HEK293 (cell line): ENCODE measurements at regions not wholly inside any gene's neighbourhood (a gene's known extent, or its start where the extent isn't known, plus 50 kb on each side); places are given as distances from the start of the nearest gene placed in this dataset.

Experiments
- CTCF ChIA-PET: fragments of 350-600 bp; formaldehyde crosslinking; extraction: SDS; loops from one replicate; lab custom pipeline; 2021; ENCODE audit warnings: antibody characterized with exemption; lab: Yijun Ruan, JAX
- POLR2A ChIA-PET: fragments of 300-600 bp; formaldehyde crosslinking; extraction: SDS; loops from one replicate; lab custom pipeline; 2020; ENCODE audit warnings: antibody characterized with exemption, inconsistent platforms; lab: Yijun Ruan, JAX
- H3K27ac ChIP-seq: fragments of 200-500 bp; sonication (Bioruptor generic); 2 replicates; pipeline ENCODE4 v1.5.1; 2014; ENCODE audit warnings: low read depth, low read length, control low read depth, inconsistent platforms; ENCODE audit errors: extremely low read depth
- H3K36me3 ChIP-seq, 2 experiments: fragments of 200-500 bp in 1 of 2; sonication (Bioruptor generic) in 1 of 2; 1 replicate in 1 of 2; 2 replicates in 1 of 2; pipeline ENCODE4 v1.5.1; 2014 to 2017; ENCODE audit warnings: inconsistent platforms in 2 of 2, low read length in 2 of 2; ENCODE audit not compliant: control insufficient read depth in 2 of 2, insufficient read depth in 1 of 2
- H3K4me1 ChIP-seq: fragments of 200-500 bp; sonication (Bioruptor generic); 2 replicates; pipeline ENCODE4 v1.5.1; 2014; ENCODE audit warnings: mild to moderate bottlenecking, low read length, inconsistent platforms; ENCODE audit not compliant: control insufficient read depth, insufficient read depth
- H3K4me3 ChIP-seq: 2 replicates; pipeline ENCODE4 v1.5.1; 2011; ENCODE audit warnings: low read depth, mild to moderate bottlenecking, control low read depth, low read length, moderate library complexity
- H3K9me3 ChIP-seq: fragments of 200-500 bp; sonication (Bioruptor generic); 2 replicates; pipeline ENCODE4 v1.5.1; 2014; ENCODE audit warnings: low read depth, low read length, inconsistent platforms; ENCODE audit not compliant: control insufficient read depth, insufficient read depth
- AEBP2 ChIP-seq: fragments of 450-650 bp; formaldehyde crosslinking; IDR thresholded peaks from 2 replicates; pipeline ENCODE4 v1.5.1; 2016; ENCODE audit warnings: missing biosample characterization, missing genetic modification characterization, borderline replicate concordance
- GLI2 ChIP-seq: fragments of 450-650 bp; formaldehyde crosslinking; IDR thresholded peaks from 2 replicates; pipeline ENCODE4; 2017; ENCODE audit warnings: missing biosample characterization, missing genetic modification characterization, low read depth, borderline replicate concordance
- GLI4 ChIP-seq: fragments of 450-650 bp; formaldehyde crosslinking; IDR thresholded peaks from 2 replicates; pipeline ENCODE4 v1.5.1; 2016; ENCODE audit warnings: missing biosample characterization, missing genetic modification characterization
- IKZF3 ChIP-seq: fragments of 450-650 bp; IDR thresholded peaks from 2 replicates; pipeline ENCODE4 v1.5.0; 2018; ENCODE audit warnings: missing biosample characterization, mild to moderate bottlenecking, missing genetic modification characterization, moderate library complexity
- OVOL3 ChIP-seq: fragments of 450-650 bp; formaldehyde crosslinking; IDR thresholded peaks from 2 replicates; pipeline ENCODE4 v1.5.1; 2016; ENCODE audit warnings: missing biosample characterization, missing genetic modification characterization
- PATZ1 ChIP-seq: fragments of 450-650 bp; formaldehyde crosslinking; IDR thresholded peaks from 2 replicates; pipeline ENCODE4 v1.5.1; 2016; ENCODE audit warnings: missing biosample characterization, missing genetic modification characterization
- RBAK ChIP-seq: fragments of 450-650 bp; formaldehyde crosslinking; IDR thresholded peaks from 2 replicates; pipeline ENCODE4 v1.5.1; 2016; ENCODE audit warnings: missing biosample characterization, missing genetic modification characterization
- SP2 ChIP-seq: fragments of 450-650 bp; formaldehyde crosslinking; IDR thresholded peaks from 2 replicates; pipeline ENCODE4 v1.5.1; 2016; ENCODE audit warnings: missing biosample characterization, missing genetic modification characterization
- ZBTB20 ChIP-seq: fragments of 450-650 bp; formaldehyde crosslinking; IDR thresholded peaks from 2 replicates; pipeline ENCODE4 v1.5.1; 2016; ENCODE audit warnings: missing biosample characterization, missing genetic modification characterization
- ZBTB8A ChIP-seq: fragments of 450-650 bp; formaldehyde crosslinking; IDR thresholded peaks from 2 replicates; pipeline ENCODE4 v1.5.1; 2016; ENCODE audit warnings: missing biosample characterization, missing genetic modification characterization
- ZFP3 ChIP-seq: fragments of 450-650 bp; formaldehyde crosslinking; IDR thresholded peaks from 2 replicates; pipeline ENCODE4 v1.5.1; 2016; ENCODE audit warnings: low read depth, missing biosample characterization, missing genetic modification characterization
- ZFP37 ChIP-seq: fragments of 450-650 bp; formaldehyde crosslinking; IDR thresholded peaks from 2 replicates; pipeline ENCODE4 v1.5.1; 2016; ENCODE audit warnings: missing biosample characterization, missing genetic modification characterization
- ZNF133 ChIP-seq: fragments of 450-650 bp; formaldehyde crosslinking; IDR thresholded peaks from 2 replicates; pipeline ENCODE4 v1.5.1; 2016; ENCODE audit warnings: missing biosample characterization, missing genetic modification characterization
- ZNF155 ChIP-seq: fragments of 450-650 bp; formaldehyde crosslinking; IDR thresholded peaks from 2 replicates; pipeline ENCODE4 v1.5.1; 2016; ENCODE audit warnings: missing biosample characterization, missing genetic modification characterization
- ZNF169 ChIP-seq: fragments of 450-650 bp; formaldehyde crosslinking; IDR thresholded peaks from 2 replicates; pipeline ENCODE4 v1.5.1; 2016; ENCODE audit warnings: missing biosample characterization, missing genetic modification characterization
- ZNF184 ChIP-seq: fragments of 450-650 bp; IDR thresholded peaks from 2 replicates; pipeline ENCODE4 v1.5.1; 2018; ENCODE audit warnings: missing biosample characterization, mild to moderate bottlenecking, missing genetic modification characterization
- ZNF223 ChIP-seq: fragments of 450-650 bp; formaldehyde crosslinking; IDR thresholded peaks from 2 replicates; pipeline ENCODE4 v1.5.1; 2016; ENCODE audit warnings: missing biosample characterization, missing genetic modification characterization
- ZNF239 ChIP-seq: fragments of 450-650 bp; formaldehyde crosslinking; IDR thresholded peaks from 2 replicates; pipeline ENCODE4 v1.5.1; 2016; ENCODE audit warnings: missing biosample characterization, missing genetic modification characterization
- ZNF37A ChIP-seq: fragments of 450-650 bp; IDR thresholded peaks from 2 replicates; pipeline ENCODE4 v1.5.1; 2018; ENCODE audit warnings: missing biosample characterization, missing genetic modification characterization
- ZNF404 ChIP-seq: fragments of 450-650 bp; formaldehyde crosslinking; IDR thresholded peaks from 2 replicates; pipeline ENCODE4 v1.5.1; 2017; ENCODE audit warnings: missing biosample characterization, missing genetic modification characterization
- ZNF560 ChIP-seq: fragments of 450-650 bp; formaldehyde crosslinking; IDR thresholded peaks from 2 replicates; pipeline ENCODE4 v1.5.1; 2017; ENCODE audit warnings: missing biosample characterization, missing genetic modification characterization, borderline replicate concordance
- ZNF596 ChIP-seq: fragments of 450-650 bp; IDR thresholded peaks from 2 replicates; pipeline ENCODE4 v1.5.0; 2018; ENCODE audit warnings: missing biosample characterization, mild to moderate bottlenecking, missing genetic modification characterization, moderate library complexity
- ZNF664 ChIP-seq: fragments of 450-650 bp; formaldehyde crosslinking; IDR thresholded peaks from 2 replicates; pipeline ENCODE4 v1.5.1; 2016; ENCODE audit warnings: missing biosample characterization, missing genetic modification characterization
- ZSCAN16 ChIP-seq: fragments of 450-650 bp; formaldehyde crosslinking; IDR thresholded peaks from 2 replicates; pipeline ENCODE4 v1.5.1; 2016; ENCODE audit warnings: missing biosample characterization, missing genetic modification characterization
- TF ChIP-seq, protein P1 (sequence below): fragments of 450-650 bp; formaldehyde crosslinking; IDR thresholded peaks from 2 replicates; pipeline ENCODE4 v1.5.1; 2016; ENCODE audit warnings: missing biosample characterization, missing genetic modification characterization, low read depth
- TF ChIP-seq, protein P2 (sequence below): fragments of 450-650 bp; formaldehyde crosslinking; IDR thresholded peaks from 2 replicates; pipeline ENCODE4 v1.5.1; 2016; ENCODE audit warnings: missing biosample characterization, missing genetic modification characterization
- TF ChIP-seq, protein P3 (sequence below): fragments of 450-650 bp; formaldehyde crosslinking; IDR thresholded peaks from 2 replicates; pipeline ENCODE4 v1.5.1; 2017; ENCODE audit warnings: missing biosample characterization, missing genetic modification characterization

GRCh38 chr2:58378152-58378551 is 137.0 kb upstream of the FANCL start:
- H3K4me1 ChIP-seq: no peaks in the 10 kb centered on the region
- H3K27ac ChIP-seq: no peak overlapping the region
- no peaks in the 10 kb centered on the region for H3K9me3 ChIP-seq
- ChIA-PET POLR2A (no interaction called here), CTCF (no interaction called here)
- TF ChIP-seq ZNF169 (tag by site-specific recombination): no peak
- no peak for TF ChIP-seq GLI2 (tag by site-specific recombination)
- TF ChIP-seq ZNF133 (tag by site-specific recombination): no peak
- no peak for TF ChIP-seq ZNF239 (tag by site-specific recombination)
- no peak for TF ChIP-seq ZBTB20
- TF ChIP-seq RBAK (tag by site-specific recombination): no peak
- no peak for TF ChIP-seq ZNF404 (tag by site-specific recombination)
- no peak for TF ChIP-seq ZNF223 (tag by site-specific recombination)
- no peak for TF ChIP-seq ZNF184
- TF ChIP-seq ZNF596: no peak
- no peak overlapping the region for H3K4me3 ChIP-seq
- H3K36me3 ChIP-seq: no peaks in the 10 kb centered on the region

- CTCF ChIA-PET: no interaction called here
These were observed 136.1 kb upstream of the FANCL start for GRCh38 chr2:58377181-58377580.

More at GRCh38 chr2:58377181-58377580, 136.1 kb upstream of the FANCL start:
- H3K9me3 ChIP-seq: no peaks in the 10 kb centered on the region
- no peak overlapping the region for H3K27ac ChIP-seq
- POLR2A ChIA-PET: no interaction called here
- TF ChIP-seq ZFP37 (tag by site-specific recombination): no peak
- TF ChIP-seq ZFP3 (tag by site-specific recombination): no peak
- no peak for TF ChIP-seq SP2 (tag by site-specific recombination)
- no peak for TF ChIP-seq ZNF37A
- no peak for TF ChIP-seq ZNF560 (tag by site-specific recombination)
- TF ChIP-seq PATZ1 (tag by site-specific recombination): no peak
- no peak for TF ChIP-seq OVOL3 (tag by site-specific recombination)
- TF ChIP-seq RBAK (tag by site-specific recombination): no peak
- TF ChIP-seq GLI4: no peak
- TF ChIP-seq, protein P1, sequence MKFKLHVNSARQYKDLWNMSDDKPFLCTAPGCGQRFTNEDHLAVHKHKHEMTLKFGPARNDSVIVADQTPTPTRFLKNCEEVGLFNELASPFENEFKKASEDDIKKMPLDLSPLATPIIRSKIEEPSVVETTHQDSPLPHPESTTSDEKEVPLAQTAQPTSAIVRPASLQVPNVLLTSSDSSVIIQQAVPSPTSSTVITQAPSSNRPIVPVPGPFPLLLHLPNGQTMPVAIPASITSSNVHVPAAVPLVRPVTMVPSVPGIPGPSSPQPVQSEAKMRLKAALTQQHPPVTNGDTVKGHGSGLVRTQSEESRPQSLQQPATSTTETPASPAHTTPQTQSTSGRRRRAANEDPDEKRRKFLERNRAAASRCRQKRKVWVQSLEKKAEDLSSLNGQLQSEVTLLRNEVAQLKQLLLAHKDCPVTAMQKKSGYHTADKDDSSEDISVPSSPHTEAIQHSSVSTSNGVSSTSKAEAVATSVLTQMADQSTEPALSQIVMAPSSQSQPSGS (tag by site-specific recombination): no peak
- TF ChIP-seq ZBTB8A (tag by site-specific recombination): no peak
- TF ChIP-seq, protein P2, sequence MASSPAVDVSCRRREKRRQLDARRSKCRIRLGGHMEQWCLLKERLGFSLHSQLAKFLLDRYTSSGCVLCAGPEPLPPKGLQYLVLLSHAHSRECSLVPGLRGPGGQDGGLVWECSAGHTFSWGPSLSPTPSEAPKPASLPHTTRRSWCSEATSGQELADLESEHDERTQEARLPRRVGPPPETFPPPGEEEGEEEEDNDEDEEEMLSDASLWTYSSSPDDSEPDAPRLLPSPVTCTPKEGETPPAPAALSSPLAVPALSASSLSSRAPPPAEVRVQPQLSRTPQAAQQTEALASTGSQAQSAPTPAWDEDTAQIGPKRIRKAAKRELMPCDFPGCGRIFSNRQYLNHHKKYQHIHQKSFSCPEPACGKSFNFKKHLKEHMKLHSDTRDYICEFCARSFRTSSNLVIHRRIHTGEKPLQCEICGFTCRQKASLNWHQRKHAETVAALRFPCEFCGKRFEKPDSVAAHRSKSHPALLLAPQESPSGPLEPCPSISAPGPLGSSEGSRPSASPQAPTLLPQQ (tag by site-specific recombination): no peak
- no peak for TF ChIP-seq IKZF3 (tag by site-specific recombination)
- TF ChIP-seq, protein P3, sequence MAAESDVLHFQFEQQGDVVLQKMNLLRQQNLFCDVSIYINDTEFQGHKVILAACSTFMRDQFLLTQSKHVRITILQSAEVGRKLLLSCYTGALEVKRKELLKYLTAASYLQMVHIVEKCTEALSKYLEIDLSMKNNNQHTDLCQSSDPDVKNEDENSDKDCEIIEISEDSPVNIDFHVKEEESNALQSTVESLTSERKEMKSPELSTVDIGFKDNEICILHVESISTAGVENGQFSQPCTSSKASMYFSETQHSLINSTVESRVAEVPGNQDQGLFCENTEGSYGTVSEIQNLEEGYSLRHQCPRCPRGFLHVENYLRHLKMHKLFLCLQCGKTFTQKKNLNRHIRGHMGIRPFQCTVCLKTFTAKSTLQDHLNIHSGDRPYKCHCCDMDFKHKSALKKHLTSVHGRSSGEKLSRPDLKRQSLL (tag by site-specific recombination): no peak
- no peak for TF ChIP-seq ZNF664 (tag by site-specific recombination)
- TF ChIP-seq ZNF155: no peak
- no peak for TF ChIP-seq ZSCAN16 (tag by site-specific recombination)
- no peak for TF ChIP-seq AEBP2 (tag by site-specific recombination)
- TF ChIP-seq, all 188 proteins: peak for 0
- Histone ChIP-seq H3K36me3 (no peaks in the 10 kb centered on the region), H3K4me1 (no peaks in the 10 kb centered on the region), H3K4me3 (no peak overlapping the region)
